A549 (cell line): ENCODE measurements at regions not wholly inside any gene's neighbourhood (a gene's known extent, or its start where the extent isn't known, plus 50 kb on each side); places are given as distances from the start of the nearest gene placed in this dataset.

ENCODE experiments used
- BHLHE40 ChIP-seq: IDR thresholded peaks from 2 replicates; pipeline ENCODE4 v1.6.1; 2012; ENCODE audit warnings: low read depth, low read length, inconsistent platforms
- CHD4 ChIP-seq: fragments of 200-600 bp; sonication (generic); IDR thresholded peaks from 2 replicates; pipeline ENCODE4 v1.6.1; 2016; ENCODE audit warnings: antibody characterized with exemption, mild to moderate bottlenecking, borderline replicate concordance
- RFX5 ChIP-seq: fragments of 450-650 bp; IDR thresholded peaks from 2 replicates; pipeline ENCODE4 v1.7.1; 2014; ENCODE audit warnings: antibody characterized with exemption, mild to moderate bottlenecking, moderate library complexity
- TF ChIP-seq, protein P1 (sequence below): IDR thresholded peaks from 2 replicates; pipeline ENCODE4 v1.6.1; 2012
- TF ChIP-seq, protein P2 (sequence below): fragments of >200 bp; sonication (Bioruptor Twin); formaldehyde crosslinking; IDR thresholded peaks from 3 replicates; pipeline ENCODE4 v1.5.1; 2016

DNA sequence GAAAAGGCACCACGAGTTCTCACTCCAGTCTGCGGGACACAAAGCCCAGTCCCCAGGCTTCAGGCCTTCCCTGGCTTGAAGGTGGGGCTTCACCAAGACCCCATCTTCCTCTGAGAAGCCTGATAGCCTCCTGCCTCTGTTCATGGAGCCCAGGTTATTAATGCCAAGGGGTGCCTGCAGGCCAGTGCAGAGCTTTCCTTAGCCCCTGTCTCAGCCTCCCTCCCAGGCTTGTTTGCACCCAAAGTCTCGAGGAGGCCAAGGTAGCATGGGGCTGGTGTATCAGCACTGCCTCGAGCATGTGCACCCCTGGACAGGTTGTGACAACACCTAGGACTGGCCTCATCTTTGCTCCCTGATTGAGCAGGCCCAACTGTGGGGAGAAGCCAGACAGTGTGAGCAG is 108.1 kb upstream of the PCDH15 start:
- TF ChIP-seq, protein P1, sequence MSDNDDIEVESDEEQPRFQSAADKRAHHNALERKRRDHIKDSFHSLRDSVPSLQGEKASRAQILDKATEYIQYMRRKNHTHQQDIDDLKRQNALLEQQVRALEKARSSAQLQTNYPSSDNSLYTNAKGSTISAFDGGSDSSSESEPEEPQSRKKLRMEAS = no peak
- TF ChIP-seq, protein P2, sequence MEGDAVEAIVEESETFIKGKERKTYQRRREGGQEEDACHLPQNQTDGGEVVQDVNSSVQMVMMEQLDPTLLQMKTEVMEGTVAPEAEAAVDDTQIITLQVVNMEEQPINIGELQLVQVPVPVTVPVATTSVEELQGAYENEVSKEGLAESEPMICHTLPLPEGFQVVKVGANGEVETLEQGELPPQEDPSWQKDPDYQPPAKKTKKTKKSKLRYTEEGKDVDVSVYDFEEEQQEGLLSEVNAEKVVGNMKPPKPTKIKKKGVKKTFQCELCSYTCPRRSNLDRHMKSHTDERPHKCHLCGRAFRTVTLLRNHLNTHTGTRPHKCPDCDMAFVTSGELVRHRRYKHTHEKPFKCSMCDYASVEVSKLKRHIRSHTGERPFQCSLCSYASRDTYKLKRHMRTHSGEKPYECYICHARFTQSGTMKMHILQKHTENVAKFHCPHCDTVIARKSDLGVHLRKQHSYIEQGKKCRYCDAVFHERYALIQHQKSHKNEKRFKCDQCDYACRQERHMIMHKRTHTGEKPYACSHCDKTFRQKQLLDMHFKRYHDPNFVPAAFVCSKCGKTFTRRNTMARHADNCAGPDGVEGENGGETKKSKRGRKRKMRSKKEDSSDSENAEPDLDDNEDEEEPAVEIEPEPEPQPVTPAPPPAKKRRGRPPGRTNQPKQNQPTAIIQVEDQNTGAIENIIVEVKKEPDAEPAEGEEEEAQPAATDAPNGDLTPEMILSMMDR = no peak
- TF ChIP-seq RFX5 = no peak
- TF ChIP-seq BHLHE40 = no peak
- no peak for TF ChIP-seq CHD4
